ENCODE measurements at regions not wholly inside any gene's neighbourhood (a gene's known extent, or its start where the extent isn't known, plus 50 kb on each side); places are given as distances from the start of the nearest gene placed in this dataset.

DNA sequence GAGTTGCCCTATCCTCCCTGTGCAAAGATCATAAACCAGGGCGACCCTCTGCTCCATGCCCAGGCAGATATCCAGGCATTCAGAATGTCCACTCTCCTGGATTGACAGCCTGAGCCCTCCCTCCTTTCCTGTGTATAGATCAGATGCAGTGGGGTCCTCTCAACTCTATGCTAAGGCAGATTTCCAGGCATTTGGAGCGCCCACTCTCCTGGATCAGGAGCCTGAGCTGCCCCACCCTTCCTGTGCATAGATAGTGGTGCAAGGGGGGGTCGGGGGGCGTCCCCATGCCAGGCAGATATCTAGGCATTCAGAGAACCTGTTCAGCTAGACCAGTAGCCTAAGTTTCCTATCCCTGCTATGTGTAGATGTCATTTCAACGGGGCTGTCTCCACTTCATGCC, 941.1 kb downstream of the PCDH19 start:
- no peak overlapping the region for H3K4me3 ChIP-seq (ENCODE audit: low read length)
- TF ChIP-seq, protein P1, sequence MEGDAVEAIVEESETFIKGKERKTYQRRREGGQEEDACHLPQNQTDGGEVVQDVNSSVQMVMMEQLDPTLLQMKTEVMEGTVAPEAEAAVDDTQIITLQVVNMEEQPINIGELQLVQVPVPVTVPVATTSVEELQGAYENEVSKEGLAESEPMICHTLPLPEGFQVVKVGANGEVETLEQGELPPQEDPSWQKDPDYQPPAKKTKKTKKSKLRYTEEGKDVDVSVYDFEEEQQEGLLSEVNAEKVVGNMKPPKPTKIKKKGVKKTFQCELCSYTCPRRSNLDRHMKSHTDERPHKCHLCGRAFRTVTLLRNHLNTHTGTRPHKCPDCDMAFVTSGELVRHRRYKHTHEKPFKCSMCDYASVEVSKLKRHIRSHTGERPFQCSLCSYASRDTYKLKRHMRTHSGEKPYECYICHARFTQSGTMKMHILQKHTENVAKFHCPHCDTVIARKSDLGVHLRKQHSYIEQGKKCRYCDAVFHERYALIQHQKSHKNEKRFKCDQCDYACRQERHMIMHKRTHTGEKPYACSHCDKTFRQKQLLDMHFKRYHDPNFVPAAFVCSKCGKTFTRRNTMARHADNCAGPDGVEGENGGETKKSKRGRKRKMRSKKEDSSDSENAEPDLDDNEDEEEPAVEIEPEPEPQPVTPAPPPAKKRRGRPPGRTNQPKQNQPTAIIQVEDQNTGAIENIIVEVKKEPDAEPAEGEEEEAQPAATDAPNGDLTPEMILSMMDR (conservative IDR thresholded peaks at IDR 0.05; ENCODE audit: low read length) = no peak
- no peak for DNase-seq (ENCODE audit: low read depth)

DNA sequence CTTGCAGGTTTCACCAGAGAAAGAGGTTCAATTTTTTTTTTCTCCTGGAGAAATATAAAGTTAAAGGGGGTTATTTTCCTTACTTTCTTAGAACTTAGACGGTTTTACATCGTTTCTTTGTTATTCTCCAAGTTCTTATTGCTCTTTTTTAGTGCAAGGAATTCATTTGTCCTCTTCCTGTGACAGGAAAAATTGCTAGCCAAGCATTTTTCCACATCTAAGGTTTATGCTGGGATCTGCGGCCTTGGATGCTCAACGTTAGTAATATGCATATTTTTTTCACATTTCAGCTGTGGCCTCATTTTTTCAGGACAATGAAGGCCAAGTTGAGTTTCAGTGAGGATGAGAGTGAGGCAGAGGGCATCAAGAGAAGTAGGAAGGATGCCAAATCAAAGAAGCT, 948.9 kb downstream of the PCDH19 start:
- TF ChIP-seq, protein P1 (conservative IDR thresholded peaks at IDR 0.05; ENCODE audit: low read length) = no peak
- no peak overlapping the region for H3K4me3 ChIP-seq (ENCODE audit: low read length)
- no peak for DNase-seq (ENCODE audit: low read depth)

DNA sequence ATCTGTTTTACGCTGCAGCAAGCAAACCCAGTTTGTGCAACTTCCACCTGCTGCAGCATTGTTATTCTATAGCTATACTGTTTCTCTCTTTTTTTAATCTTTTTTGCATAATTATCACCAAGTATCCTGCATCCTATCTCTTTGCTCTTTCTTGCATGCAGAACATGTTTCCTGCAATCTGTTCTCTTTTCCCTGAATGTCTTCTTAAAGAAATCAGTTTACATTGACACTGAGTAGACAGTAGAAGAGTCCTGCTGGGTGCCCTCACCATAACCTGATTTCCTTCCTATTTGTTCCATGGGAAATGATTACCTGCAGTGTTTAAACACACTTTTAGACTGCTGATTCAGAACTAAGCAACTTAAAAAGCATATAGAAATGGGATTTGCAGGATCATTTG, 964.7 kb downstream of the PCDH19 start:
- TF ChIP-seq, protein P1 (conservative IDR thresholded peaks at IDR 0.05; ENCODE audit: low read length) = no peak
- no peak for DNase-seq (ENCODE audit: low read depth)
- H3K4me3 ChIP-seq (ENCODE audit: low read length) = no peak overlapping the region

DNA sequence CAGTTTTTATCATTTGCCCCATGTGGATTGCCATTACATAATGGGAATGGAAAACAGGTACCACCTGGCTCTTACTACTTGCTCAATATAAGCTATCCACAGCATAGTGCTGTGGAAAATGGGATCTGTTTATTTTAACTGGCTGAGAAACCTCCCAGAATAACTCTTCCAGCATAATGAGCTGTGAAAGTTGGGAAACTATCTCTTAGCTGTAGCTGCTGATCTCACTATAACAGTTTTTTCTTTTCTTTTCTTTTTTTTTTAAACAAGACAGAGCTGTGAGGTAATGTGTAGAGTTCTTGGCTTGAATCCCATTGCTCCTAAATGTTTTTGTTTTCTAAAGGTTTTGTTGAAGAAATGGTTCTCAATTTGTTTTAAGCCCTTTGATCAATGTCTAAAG, 988.3 kb downstream of the PCDH19 start:
- H3K4me3 ChIP-seq (ENCODE audit: low read length) = no peak overlapping the region
- DNase-seq (ENCODE audit: low read depth) = no peak
- TF ChIP-seq, protein P1 (conservative IDR thresholded peaks at IDR 0.05; ENCODE audit: low read length) = no peak

DNA sequence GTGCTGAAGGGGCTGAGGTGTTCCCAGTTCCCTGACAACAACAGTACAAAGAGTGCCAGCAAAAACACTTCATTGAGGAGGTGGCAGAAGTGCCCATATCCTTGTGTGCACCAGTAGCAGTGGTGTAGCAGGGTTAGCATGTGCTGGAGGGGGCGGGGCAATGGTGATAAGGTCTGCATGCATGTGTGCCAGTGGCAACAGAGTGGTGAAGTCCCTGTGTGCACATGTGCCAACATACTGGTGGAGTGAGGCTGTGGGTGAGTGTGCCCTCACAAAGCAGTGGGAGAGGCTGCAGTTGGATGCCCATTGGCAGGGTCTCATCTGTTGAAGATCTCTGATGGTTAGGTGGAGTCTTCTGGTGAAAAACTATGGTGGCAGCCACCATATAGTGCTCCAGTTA, 994.6 kb downstream of the PCDH19 start:
- H3K4me3 ChIP-seq (ENCODE audit: low read length) = no peak overlapping the region
- TF ChIP-seq, protein P1 (conservative IDR thresholded peaks at IDR 0.05; ENCODE audit: low read length) = no peak
- no peak for DNase-seq (ENCODE audit: low read depth)

DNA sequence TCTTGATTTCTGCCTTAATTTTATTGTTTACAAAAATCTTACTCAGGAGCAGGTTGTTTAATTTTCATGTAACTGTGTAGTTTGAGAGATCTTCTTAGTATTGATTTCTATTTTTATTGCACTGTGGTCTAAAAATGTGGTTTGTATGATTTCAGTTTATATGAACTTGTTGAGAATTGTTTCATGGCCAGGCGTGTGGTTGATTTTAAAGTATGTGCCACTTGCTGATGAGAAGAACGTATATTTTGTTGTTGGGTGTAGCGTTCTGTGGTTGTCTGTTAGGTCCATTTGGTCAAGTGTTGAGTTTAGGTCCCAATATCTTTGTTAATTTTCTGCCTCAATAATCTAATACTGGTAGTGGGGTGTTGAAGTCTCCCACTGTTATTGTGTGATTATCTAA, 996.8 kb downstream of the PCDH19 start:
- H3K4me3 ChIP-seq (ENCODE audit: low read length) = no peak overlapping the region
- no peak for DNase-seq (ENCODE audit: low read depth)
- TF ChIP-seq, protein P1 (conservative IDR thresholded peaks at IDR 0.05; ENCODE audit: low read length) = no peak

DNA sequence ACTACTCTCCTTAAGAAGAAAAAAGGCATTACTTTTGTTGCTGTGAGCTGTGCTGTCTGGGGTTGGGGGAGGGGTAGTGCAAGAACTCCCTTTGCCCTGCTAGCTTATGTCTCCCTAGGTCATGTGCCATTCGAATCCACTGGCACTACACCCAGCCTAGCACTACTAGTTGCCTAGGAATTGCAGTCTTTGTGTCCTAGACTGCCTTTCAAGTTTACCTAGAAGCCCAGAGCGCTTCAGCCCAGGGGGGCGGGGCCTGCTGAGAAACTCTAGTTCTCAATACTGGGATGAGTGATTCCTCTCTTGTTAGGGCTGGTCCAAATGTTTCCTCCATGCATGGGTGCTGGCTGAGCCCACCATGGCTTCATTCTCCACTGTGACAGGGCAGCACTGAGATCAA, 1011.5 kb downstream of the PCDH19 start:
- TF ChIP-seq, protein P1 (conservative IDR thresholded peaks at IDR 0.05; ENCODE audit: low read length) = no peak
- H3K4me3 ChIP-seq (ENCODE audit: low read length) = no peak overlapping the region
- DNase-seq (ENCODE audit: low read depth) = no peak

All from AG10803 (cell line).